Subcutaneous abdominal adipose tissue (tissue), 5 donors: ENCODE measurements at regions not wholly inside any gene's neighbourhood (a gene's known extent, or its start where the extent isn't known, plus 50 kb on each side); places are given as distances from the start of the nearest gene placed in this dataset.

Experiments
- H3K27ac ChIP-seq: one replicate; pipeline ENCODE4 v1.7.0; 2013; ENCODE audit warnings: low read depth, mild to moderate bottlenecking, inconsistent platforms, low read length, moderate library complexity
- H3K27me3 ChIP-seq, 5 donors: one replicate each; pipeline ENCODE4 v1.7.0; 2013; ENCODE audit warnings: low read length in 5 of 5, inconsistent platforms in 1 of 5; ENCODE audit not compliant: control insufficient read depth in 5 of 5, insufficient read depth in 4 of 5
- H3K36me3 ChIP-seq, 5 donors: one replicate each; pipeline ENCODE4 v1.7.0; 2013; ENCODE audit warnings: low read length in 5 of 5; ENCODE audit not compliant: control insufficient read depth in 5 of 5, insufficient read depth in 5 of 5
- H3K4me1 ChIP-seq, 5 donors: one replicate each; pipeline ENCODE4 v1.7.0; 2013; ENCODE audit warnings: low read length in 5 of 5, mild to moderate bottlenecking in 3 of 5, moderate library complexity in 1 of 5; ENCODE audit not compliant: control insufficient read depth in 5 of 5, insufficient read depth in 5 of 5
- H3K4me3 ChIP-seq, 5 donors: one replicate each; pipeline ENCODE4 v1.7.0; 2013; ENCODE audit warnings: low read length in 5 of 5, low read depth in 1 of 5
- H3K9ac ChIP-seq, 5 donors: one replicate each; pipeline ENCODE4 v1.7.0; 2013; ENCODE audit warnings: low read length in 5 of 5, mild to moderate bottlenecking in 4 of 5, moderate library complexity in 3 of 5
- H3K9me3 ChIP-seq, 5 donors: one replicate each; pipeline ENCODE4 v1.7.0; 2013; ENCODE audit warnings: low read length in 5 of 5; ENCODE audit not compliant: control insufficient read depth in 5 of 5
- donor health status: healthy.
- donor health status: healthy.
- donor health status: healthy.
- donor health status: healthy.
- donor health status: healthy.

- Histone ChIP-seq H3K4me3 (no peak overlapping the region), H3K4me1 (no peaks in the 10 kb centered on the region), H3K36me3 (no peaks in the 10 kb centered on the region), H3K27me3 (no peaks in the 10 kb centered on the region), H3K9me3 (no peaks in the 10 kb centered on the region), H3K9ac (no peak overlapping the region), H3K27ac (no peak overlapping the region)
Observed at GRCh38 chr12:84723988-84724387, 188.6 kb downstream of the SLC6A15 start.

DNA sequence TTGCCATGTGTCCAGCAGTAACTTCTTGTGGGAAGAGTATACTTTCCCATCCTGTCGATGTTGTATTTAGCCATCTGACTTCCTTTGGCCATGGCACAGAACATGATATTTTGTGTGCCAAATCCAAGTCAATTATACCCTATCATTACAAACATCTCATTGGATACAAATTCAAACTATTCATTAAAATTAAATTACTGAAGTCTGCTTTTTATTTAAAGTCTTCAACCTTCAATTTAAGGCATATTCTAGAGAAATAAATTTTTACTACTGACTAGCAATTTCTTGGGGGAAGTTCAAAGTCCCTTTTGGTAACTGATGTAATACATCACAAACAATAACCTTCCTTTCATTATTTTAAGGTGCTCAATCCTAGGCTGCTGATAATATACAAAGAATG lies 192.6 kb downstream of the SLC6A15 start:
- Histone ChIP-seq H3K4me3 (no peak overlapping the region), H3K9me3 (no peaks in the 10 kb centered on the region), H3K27me3 (no peaks in the 10 kb centered on the region), H3K9ac (no peak overlapping the region), H3K36me3 (no peaks in the 10 kb centered on the region), H3K4me1 (no peaks in the 10 kb centered on the region), H3K27ac (no peak overlapping the region)

- H3K4me3 ChIP-seq, result no peak overlapping the region
- no peak overlapping the region for H3K9ac ChIP-seq
- peaks cover 0 to 4% (median 0%) of the 10 kb centered on the region in 5 donors for H3K4me1 ChIP-seq
- H3K36me3 ChIP-seq, result no peaks in the 10 kb centered on the region
- no peaks in the 10 kb centered on the region for H3K9me3 ChIP-seq
- no peak overlapping the region for H3K27ac ChIP-seq
- no peaks in the 10 kb centered on the region for H3K27me3 ChIP-seq
Observed at GRCh38 chr12:84718906-84719305, 193.7 kb downstream of the SLC6A15 start.

- Histone ChIP-seq H3K36me3 (no peaks in the 10 kb centered on the region), H3K27ac (no peak overlapping the region), H3K9me3 (no peaks in the 10 kb centered on the region), H3K27me3 (no peaks in the 10 kb centered on the region), H3K9ac (no peak overlapping the region), H3K4me3 (no peak overlapping the region), H3K4me1 (peaks cover 0 to 4% (median 0%) of the 10 kb centered on the region in 5 donors)
Observed at GRCh38 chr12:84712747-84713146, 199.9 kb downstream of the SLC6A15 start.

- Histone ChIP-seq H3K27me3 (no peaks in the 10 kb centered on the region), H3K9ac (no peak overlapping the region), H3K27ac (no peak overlapping the region), H3K4me3 (no peak overlapping the region), H3K36me3 (no peaks in the 10 kb centered on the region), H3K4me1 (no peaks in the 10 kb centered on the region), H3K9me3 (no peaks in the 10 kb centered on the region)
Observed at GRCh38 chr12:84706374-84706773, 206.2 kb downstream of the SLC6A15 start.

- Histone ChIP-seq H3K9ac (no peak overlapping the region), H3K27me3 (no peaks in the 10 kb centered on the region), H3K4me3 (no peak overlapping the region), H3K9me3 (no peaks in the 10 kb centered on the region), H3K27ac (no peak overlapping the region), H3K4me1 (no peaks in the 10 kb centered on the region), H3K36me3 (no peaks in the 10 kb centered on the region)
Observed at GRCh38 chr12:84704856-84705255, 207.7 kb downstream of the SLC6A15 start.

DNA sequence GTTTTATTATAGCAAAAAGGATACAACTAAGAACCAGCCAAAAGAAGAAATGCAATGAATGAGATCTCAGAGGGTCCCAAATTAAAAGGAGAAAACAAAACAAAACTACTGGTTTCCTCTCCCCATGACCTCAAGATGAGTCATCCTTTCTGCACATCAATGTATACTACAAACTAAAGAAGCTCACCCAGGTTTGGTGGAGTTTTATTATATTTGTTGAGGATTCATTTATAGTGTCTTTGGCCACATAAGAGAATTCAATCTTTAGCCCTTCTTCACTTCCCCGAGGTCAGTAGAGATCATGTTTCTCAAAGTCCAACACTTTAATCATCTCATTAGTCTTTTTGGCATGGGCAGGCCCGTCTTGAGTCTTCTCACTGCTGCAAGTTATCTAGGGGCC lies 210.6 kb downstream of the SLC6A15 start:
- no peak overlapping the region for H3K4me3 ChIP-seq
- H3K27me3 ChIP-seq, result no peaks in the 10 kb centered on the region
- no peaks in the 10 kb centered on the region for H3K36me3 ChIP-seq
- H3K4me1 ChIP-seq, result no peaks in the 10 kb centered on the region
- H3K9ac ChIP-seq, result no peak overlapping the region
- H3K27ac ChIP-seq, result no peak overlapping the region
- no peaks in the 10 kb centered on the region for H3K9me3 ChIP-seq

- no peaks in the 10 kb centered on the region for H3K36me3 ChIP-seq
- no peak overlapping the region for H3K4me3 ChIP-seq
- H3K9ac ChIP-seq, result no peak overlapping the region
Observed at GRCh38 chr12:84701041-84701440, 211.6 kb downstream of the SLC6A15 start.

DNA sequence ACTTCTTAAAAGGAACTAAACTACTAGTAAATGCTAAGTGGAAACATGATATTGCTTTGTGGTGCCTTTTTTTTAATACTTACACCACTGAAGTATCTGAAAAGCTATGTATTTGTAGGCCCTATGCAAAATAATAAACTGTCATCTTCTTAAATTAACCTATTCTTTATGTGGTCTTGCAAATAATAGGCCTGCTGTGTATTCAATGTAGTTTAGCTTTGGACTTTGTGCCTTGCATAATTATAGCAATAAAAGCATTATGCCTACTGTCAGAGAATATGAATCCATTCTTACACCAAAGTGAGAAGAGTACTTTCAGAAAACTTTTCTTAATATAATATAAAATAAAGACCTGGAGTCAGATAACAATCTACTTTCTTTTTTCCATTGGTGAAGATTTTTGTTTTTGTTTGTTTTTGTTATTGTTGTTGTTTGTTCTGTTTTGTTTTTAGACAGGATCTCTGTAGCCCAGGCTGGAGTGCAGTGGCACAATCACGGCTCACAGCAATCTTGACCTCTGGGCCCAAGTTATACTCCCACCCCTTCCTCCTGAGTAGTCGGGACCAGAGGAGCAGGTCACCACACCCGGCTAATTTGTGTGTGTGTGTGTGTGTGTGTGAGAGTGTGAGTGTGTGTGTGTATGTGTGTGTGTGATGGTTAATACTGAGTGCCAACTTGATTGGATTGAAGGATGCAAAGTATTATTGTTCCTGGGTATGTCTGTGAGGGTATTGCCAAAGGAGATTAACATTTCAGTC lies 213.8 kb downstream of the SLC6A15 start:
- no peaks in the 10 kb centered on the region for H3K36me3 ChIP-seq
- H3K9ac ChIP-seq, result no peak overlapping the region
- no peaks in the 10 kb centered on the region for H3K9me3 ChIP-seq
- H3K27me3 ChIP-seq, result no peaks in the 10 kb centered on the region
- H3K4me1 ChIP-seq, result no peaks in the 10 kb centered on the region
- no peak overlapping the region for H3K27ac ChIP-seq
- no peak overlapping the region for H3K4me3 ChIP-seq

More at GRCh38 chr12:84701041-84701440, 211.6 kb downstream of the SLC6A15 start:
- no peaks in the 10 kb centered on the region for H3K4me1 ChIP-seq
- no peaks in the 10 kb centered on the region for H3K27me3 ChIP-seq
- H3K27ac ChIP-seq, result no peak overlapping the region
- H3K9me3 ChIP-seq, result no peaks in the 10 kb centered on the region

GRCh38 chr12:84696908-84697540 lies 215.6 kb downstream of the SLC6A15 start:
- Histone ChIP-seq H3K9ac (no peak overlapping the region), H3K9me3 (no peaks in the 10 kb centered on the region), H3K27ac (no peak overlapping the region), H3K4me3 (no peak overlapping the region), H3K36me3 (no peaks in the 10 kb centered on the region), H3K4me1 (no peaks in the 10 kb centered on the region), H3K27me3 (no peaks in the 10 kb centered on the region)
